Activated CD4-positive, alpha-beta T cell treated with anti-CD3 and anti-CD28 coated beads for 48 hours (primary cell): ENCODE measurements at regions not wholly inside any gene's neighbourhood (a gene's known extent, or its start where the extent isn't known, plus 50 kb on each side); places are given as distances from the start of the nearest gene placed in this dataset.

Source experiments
- DNase-seq: peaks from one replicate; pipeline ENCODE4 v3.0.0-alpha.2; 2020

DNA sequence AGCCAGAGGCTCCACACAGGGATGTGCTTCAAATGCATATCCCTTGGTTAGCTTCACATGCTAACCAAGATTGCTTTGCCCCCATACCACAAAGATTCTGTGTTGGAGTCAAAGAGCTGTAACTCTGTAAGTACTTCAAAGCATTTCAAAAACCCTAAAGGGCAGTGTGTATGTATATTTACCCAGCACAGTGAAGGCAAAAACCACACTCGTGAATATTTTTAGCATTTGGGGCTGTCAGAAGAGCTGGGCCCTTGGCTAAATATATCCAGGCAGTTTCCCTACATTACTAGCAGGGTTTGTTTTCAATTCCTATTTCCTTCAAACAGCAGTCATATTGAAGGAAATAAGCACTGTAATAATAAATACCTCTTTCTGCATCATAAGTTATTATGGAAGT, 84.2 kb upstream of the STEAP1B start:
- DNase-seq: no peak

DNA sequence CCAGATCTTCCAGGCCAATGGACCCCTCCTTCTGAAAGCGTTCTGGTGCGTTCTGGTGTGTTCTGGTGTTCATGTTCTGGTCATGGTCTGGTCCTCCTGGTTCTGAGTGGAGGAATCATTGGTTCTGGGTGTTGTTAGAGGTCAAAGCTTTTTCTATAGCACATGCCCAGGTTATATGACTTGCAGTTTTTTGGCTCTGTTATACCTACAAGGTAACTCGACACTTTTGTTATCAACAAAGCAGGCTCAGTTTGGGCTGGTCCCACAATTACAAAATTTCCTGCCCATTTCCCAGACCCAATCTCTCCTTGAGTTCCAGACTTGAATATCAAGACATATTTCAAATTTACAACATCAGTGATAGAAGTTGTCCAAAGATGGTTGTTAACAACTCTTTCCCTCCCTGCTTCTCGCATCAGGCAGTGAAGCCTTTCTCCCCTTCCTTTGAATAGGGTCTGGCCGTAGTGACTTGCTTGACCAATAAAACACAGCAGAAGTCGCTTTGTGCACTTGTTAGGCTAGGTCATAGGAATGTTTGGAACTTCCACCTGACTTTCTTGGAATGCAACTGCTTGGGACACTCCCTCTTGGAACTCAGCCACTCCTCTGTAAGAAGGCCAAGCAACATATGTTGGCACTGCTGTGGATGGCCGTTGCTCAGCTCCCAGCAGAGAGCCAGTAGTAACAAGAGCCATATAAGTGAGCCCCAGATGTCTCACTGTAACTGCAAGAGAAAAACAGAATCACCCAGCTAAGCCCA, 83.1 kb upstream of the STEAP1B start:
- no peak for DNase-seq

DNA sequence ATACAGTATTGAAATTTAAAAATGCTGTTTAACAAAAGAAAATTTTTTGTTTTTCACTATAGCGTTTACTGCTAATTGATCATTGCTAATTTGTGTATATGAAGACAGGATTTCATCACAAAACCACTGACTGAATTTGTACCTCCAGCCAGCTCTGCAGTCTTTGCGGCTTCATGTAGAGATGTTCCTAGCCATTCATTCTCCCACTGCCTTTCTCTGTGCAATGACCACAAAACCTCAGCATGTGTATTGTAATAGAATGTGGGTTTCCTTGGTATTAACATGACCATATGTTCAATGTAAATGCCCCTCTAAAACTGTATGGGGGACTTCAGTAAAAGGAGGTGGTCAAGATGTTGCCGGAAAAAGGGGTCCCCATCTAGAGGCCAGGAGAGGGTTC, 81.1 kb upstream of the STEAP1B start:
- DNase-seq: no peak

DNA sequence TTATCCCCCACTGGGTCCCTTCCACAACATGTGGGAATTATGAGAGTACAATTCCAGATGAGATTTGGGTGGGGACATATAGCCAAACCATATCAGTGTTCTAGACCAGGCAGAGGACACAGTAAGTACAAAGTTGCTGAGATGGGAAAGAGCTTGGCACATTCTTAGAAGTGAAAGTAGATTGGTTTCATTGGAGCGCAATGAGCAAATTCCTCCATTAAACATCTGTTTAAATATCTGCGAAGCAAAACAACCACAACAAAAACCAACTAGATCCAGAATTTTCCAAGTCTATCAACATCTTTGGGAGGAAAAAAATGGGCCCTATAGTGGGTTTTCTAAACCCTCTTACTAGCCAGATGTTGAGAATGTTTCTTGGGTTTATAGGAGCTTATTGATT, 80.0 kb upstream of the STEAP1B start:
- no peak for DNase-seq

DNA sequence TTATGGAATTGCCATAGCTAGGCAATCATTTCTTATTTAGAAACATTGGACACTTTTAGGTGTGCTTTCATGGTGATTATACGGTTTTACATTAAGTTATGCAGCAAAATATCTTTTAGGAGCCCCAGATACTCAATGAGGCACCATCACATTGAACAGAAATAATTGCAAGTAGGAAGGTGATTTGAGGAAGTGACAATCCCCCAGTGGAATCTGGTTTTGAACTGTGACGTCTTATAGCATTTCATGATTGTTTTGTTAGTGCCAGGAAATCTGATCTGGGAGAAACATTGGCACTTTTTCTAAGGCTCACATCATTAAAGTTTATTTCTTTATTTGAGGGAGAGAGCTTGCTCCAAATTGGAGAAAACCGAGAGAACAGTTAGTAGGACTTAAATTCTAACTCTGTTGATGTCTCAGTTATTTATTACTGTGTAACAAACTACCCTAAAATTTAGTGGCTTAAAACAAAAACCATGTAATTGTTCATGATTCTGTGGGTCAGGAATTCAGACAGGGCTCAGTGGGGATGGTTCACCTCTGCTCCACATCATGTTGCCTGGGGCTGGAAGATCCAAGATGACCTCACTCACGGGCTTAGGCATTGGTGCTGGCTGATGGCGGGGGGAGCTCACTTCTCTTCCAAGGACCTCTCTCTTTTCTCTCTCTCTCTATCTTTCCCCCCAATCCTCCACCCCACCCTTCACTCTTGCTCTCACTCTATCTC, 78.2 kb upstream of the STEAP1B start:
- no peak for DNase-seq

DNA sequence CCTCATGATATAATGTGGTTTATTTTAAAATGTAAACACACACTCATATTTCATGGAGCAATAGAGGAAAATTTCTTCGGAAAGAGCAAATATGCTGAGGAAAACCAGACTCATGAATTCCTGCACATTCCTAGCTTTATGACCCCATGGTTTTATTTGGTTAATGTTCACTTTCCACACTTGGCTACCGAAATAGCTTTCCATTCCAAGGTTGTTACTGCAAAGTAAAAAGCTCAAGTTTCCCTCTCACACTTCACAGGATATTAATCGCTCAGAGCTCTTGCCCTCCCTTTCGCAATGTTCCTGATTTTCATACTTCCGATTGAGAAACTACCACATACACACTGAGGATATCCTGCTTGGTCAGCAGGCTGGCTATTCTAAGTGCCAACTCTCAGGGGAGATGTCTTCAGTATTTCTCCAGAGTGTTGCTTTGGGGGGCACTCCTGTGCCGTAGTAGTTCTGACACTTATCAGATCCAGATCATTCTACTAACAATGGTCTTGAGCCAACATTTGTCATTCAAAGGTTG, 77.5 kb upstream of the STEAP1B start:
- DNase-seq: no peak

DNA sequence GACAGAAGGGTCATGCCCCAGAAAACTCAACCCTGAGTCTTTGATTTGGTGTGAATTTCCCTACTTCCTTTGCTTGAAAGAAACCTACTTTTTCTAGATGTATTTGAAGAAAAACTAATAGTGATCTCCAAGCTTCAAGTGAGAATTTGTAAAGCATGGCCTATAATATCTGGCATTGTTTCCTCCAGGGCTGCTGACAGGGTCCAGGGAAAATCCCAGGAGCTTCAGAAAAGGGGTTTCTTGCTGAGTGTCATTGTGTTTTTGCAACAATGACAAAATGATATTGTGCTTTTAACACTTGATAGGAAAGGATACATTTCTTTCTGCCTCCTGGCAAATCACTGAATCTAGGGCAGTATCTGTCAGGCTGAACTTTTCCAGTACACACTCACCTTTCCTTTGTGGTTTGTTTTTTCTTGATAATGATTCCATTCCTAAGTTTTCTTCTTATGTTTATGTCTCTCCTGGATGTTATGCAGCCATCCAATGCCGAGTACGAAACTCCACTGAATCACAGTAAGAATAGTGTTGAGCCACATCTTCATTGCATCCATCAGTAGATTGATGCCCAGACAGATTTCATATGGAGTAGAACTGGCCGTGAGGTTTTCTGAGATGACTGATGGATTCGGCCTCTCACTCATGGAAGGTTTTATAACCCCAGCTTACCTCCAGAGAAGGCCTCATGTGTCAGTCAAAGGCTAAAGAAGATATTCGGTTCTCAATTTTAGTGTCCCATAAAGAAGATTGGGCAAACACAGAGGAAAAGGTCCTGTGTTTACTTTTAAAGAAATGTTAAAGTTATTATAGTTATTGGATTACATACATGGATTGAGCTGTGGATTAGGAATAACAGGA, 76.9 kb upstream of the STEAP1B start:
- no peak for DNase-seq

DNA sequence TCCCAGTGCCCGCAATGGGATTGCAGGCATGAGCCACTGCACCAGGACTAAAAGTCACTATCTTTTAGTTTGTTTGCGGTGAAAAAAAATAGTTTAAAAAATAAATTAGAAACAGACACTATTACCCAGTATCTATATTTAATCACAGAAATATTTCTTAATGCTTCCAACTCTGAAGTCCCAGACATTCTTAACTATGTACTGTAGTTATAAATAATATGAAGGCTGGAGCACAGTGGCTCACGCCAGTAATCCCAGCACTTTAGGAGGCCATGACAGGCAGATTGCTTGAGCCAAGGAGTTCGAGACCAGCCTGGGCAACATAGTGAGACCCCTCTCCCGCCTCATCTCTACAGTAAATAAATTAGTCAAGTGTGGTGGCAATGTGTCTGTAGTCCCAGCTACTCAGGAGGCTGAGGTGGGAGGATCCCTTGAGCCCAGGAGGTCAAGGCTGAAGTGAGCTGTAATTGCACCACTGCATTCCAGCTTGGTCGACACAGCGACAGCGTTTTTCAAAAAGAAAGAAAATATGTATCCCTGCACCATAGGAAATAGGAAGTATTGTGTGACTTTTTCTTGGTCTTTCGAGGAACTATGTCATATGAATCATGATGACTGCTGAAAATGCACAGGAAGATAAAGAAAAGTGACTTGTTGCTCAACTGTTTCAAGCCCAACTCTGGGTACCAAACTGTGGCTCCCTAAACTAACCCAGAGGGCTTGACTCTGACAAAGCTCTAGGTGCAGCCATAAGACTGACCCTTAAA, 74.9 kb upstream of the STEAP1B start:
- DNase-seq: no peak

DNA sequence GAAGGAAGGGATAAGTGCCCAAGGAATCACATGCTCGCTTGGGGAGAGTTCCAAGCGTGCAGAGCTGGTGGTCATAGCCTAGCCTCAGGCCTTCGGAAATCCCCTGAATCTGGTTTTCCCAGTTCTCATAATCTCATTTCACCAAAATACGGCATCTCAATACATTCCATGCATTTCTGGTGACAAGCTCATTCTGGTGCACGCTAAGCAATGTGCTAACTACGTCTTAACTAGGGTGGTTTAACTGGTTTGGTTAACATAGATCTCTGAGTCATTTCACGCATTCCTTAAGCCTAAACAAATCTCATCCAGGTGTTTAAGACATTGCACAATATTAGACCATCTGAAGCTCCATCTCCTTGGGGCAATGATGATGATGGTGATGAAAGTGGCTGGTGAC, 72.9 kb upstream of the STEAP1B start:
- no peak for DNase-seq

DNA sequence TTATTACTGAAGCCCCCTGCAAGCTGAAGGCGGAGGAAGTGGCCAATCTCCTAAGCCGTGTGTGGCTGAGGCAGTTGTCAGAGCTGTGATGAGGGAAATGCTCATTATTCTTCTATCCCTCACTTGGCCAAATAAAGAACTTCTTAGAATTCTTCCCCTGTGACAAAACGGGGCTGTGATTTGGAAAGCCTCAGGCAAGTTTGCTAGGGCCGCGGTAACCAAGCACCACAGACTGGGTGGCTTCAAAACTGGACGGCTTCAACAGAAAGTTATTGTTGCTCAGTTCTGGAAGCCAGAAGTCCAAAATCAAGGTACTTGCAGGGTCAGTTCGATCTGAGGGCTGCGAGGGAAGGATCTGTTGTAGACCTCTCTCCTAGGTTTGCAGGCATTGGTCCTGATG, 72.3 kb upstream of the STEAP1B start:
- DNase-seq: no peak

DNA sequence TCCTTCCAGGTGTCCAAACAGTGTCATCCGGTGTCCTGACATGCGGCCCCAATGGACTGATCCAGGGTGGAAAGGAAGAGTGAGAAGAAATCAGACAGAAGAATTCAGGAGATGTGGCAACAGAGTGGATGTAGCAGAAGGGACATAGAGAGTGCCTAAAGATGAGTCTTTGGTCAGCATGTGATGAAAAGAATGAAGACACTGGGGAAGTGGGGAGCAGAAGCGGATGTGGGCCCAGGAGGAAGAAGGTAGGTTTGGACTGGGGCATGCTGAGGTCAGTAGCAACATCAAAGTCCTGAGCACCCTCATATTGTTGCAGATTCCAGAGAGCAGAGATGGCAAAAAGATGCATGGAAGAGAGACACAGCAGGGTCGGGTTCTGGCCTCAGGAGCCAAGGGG, 71.8 kb upstream of the STEAP1B start:
- no peak for DNase-seq

DNA sequence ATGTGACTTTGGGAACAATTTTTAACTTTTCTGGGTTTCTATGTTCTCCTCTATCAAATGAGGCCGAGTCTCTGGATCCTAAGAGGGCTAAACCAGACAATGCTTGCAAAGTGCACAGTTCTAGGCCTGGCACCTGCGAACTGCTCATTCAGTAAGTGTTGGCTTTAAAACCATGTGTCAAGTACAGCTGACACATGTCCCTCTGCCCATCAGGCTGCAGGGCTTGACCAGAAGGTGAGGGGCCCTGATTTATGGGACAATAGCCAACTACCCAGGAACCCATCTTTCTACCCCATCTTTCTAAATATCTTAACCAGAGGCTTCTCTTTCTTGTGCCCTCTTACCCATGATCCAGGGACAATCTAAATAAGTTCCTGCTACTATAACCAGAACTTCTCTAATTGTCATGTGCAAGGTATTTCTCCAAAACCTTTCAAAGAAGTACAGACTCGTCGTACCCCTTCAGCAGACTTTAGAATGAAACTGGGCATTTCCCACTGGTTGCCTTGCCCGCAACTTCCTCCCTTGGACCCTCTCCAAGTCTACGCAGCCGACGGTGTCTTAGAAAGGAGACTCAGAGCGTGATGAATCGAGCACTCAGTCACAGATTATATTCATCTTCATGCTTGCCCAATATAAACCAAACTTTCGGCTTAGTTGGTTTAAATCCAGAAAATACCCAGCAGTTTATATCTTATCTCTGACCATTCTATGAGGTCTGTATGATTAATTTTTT, 69.8 kb upstream of the STEAP1B start:
- DNase-seq: no peak

DNA sequence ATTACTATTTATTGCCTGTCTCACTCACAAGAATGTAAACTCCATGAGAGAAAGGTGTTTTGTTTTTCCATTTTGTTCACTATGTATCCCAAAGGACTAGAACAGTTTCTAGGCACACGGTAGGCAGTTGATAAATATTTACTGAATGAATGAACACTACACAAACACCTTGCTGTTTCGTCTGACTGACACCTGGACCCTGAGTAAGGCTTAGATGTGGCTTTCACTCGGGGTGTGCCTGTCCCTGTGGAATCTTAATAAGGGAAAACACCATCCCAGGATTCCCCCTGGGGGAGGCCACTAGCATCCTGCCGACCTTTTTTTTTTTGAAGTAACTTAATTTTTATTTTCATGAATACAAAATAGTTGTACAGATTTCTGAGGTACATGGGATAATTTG, 66.6 kb upstream of the STEAP1B start:
- DNase-seq: no peak

DNA sequence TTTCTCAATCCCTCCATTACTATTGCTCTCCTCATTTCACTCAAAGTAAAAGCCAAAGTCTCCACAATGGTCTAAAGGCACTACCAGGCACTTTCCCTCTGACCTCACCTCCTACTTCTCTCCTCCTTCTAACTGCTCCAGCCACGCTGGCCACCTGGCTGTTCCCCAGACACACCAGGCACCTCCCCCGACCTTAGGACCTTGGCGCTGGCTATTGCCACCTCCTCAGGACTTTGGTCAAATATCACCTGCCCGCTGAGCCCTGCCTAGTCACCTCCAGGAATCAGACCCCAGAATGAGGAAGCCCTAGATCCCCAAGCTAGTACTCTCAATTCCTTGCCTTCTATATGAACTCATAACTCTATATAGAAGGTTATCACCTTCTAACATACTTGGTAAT, 66.2 kb upstream of the STEAP1B start:
- no peak for DNase-seq

DNA sequence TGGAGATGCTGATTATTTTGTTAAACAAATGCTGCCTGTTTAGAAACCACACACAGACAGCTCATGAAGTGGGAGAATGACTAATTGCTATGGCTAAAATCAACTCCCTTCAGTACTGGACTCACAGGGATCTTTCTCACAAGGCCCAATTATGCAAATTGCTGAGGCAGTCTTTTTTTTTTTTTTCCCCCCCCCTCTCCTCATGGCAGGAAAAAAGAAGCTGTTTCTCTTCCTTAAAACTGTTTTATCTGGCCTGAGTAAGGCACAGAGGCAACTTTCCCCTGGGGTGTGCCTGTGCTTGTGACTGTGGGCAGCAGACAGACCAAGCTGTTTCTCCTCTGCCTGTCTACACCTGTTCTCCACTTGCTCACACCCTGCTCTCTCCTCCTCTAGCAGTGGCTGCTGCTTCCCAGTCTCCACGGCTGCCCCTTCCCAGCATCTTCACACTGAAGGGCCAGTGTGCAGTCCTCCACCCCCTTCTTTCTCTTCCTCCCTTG, 65.4 kb upstream of the STEAP1B start:
- DNase-seq: no peak

DNA sequence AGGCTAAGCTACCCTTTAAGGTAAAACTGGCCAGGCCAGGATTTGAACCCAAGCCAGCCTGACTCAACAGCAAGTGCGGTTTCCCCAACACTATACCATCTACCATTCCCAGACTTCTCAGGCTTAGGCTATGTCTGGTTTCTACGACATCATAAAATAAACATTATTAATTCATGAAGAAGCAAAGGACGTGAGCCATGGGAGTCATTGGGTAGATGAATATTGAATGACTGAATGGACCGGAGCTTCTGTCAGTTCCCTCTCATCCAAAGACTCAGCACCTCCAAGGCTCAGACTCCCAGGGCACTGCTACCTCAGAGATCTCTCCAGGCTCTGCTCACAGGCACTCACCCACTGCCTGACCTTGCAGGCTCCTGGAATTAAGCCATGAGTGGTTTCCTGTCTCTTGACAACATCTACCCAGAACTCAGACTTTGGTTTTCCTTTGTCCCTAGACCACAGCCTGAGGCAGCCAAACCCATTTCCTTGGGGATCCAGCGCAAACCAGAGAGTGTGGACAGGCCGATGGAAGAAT, 64.6 kb upstream of the STEAP1B start:
- no peak for DNase-seq

DNA sequence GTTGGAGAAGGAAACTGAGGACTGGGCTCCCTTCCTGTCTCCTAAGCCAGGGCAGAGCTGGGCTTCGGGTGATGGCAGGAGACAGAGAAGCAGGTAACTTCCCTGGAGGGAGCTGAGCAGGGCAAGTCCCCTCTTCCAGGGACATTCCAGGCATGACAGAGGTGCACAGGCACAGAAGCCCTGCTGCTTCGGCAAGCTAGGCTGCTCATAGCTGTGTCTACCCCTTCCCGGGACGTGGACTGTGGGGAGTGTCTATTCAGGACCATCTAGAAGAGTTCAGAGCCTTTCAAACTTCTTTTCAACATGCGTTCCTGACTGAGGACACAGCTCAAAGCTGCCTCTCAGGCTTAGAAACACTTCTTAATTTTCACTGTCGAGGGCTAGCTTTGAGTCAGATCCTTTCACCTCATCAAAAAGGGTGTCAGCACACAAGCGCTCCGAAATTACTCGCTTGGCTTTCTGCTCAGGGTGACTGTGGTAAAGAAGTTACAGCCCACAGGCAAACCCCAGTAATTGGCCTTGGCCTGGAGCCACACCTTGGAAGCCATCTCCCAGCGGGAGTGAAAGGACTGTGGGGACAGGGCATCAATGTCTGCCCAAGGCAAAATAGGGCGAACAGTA, 63.7 kb upstream of the STEAP1B start:
- peak; percentile 55 for DNase-seq

DNA sequence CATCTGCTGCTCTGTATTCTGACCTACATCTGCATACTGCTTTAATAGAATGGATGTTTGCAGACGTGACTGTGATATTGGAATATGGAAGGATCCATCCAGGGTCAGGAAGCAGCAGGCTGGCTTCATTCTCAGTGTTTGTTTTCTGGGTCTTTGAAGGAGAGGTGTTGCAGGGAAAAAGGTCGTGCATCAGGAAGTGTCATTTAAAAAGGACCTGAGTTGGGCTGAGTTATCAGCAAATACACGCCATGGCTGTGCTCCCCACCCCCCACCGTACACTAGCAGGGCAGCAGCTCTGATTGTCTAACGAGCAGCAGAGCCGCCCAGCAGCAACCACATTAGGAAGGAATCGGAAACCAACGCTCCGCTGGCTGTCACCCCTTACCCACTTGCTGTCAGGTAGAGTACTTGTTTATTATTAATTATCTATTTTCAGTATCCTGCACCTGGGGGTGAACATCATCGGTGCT, 63.1 kb upstream of the STEAP1B start:
- DNase-seq: no peak

DNA sequence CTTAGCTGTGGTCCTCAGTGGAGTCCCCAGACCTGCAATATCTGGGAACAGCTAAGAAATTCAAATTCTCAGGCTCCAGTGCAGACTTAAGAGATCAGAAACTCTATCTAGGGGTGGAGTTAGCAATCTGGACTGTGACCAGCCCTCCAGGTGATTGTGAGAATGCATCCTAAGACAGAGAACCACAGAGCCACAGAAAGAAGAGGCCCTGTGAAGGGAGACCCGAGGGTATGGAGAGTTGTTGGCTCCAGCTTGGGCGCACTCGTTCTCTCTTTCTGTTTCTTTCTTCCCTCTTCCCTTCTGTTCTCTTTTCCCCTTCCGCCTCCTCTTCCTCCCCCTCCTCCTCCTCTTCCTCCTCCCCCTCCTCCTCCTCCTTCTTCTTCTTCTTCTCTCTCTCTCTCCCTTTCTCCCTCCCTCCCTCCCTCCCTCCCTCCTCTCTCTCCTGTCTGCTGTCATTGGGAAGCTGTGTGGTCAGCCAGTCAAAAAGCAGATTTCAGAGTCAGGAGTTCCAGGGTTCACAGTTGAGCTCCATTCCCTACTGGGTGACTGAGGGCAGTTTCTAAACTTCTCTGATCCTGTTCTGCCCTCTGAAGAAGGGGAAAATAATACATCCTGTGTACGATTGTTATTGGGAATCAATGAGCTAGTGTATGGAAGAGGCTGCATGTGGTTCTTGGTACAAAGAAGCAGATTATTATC, 62.1 kb upstream of the STEAP1B start:
- peak; percentile 32 for DNase-seq

DNA sequence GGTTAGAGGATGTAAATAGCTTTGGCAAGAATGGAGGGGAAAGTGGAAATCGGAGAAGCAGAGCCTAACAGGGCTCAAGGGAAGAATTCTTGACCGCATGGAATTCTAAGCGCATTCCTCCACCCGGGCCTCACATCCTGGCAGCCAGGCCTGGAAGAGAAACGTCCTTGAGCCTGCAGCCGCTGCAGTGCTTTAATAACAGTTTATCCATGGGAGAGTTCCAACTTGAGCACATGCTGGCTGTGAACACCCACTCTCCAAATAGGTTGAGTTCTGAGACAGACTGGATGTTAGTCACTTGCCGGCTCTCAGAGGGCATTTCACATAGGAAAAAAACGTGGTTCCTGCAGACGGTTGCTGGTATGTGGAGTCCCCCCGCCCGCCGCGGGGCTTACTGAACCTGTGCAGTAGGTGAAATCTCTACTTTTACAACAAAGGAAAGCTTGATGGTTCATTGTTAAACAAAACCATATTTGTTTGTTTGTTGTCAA, 61.4 kb upstream of the STEAP1B start:
- DNase-seq: no peak
